Gastrocnemius medialis (tissue), 4 donors: ENCODE measurements at regions not wholly inside any gene's neighbourhood (a gene's known extent, or its start where the extent isn't known, plus 50 kb on each side); places are given as distances from the start of the nearest gene placed in this dataset.

Experiments used
- POLR2A ChIP-seq, 2 donors: fragments of 450-650 bp; IDR thresholded peaks; one replicate each; pipeline ENCODE4 v1.6.1; 2017; ENCODE audit warnings: antibody characterized with exemption in 2 of 2, mild to moderate bottlenecking in 2 of 2, moderate library complexity in 2 of 2
- TF ChIP-seq, protein P1 (sequence below), 5 experiments: fragments of 450-650 bp in 3 of 5; fragments of 200-600 bp in 2 of 5; sonication (generic) in 2 of 5; IDR thresholded peaks in 4 of 5; conservative IDR thresholded peaks in 1 of 5; 1 replicate in 4 of 5; 2 replicates in 1 of 5; pipeline ENCODE4 v1.5.1; 2016 to 2019; ENCODE audit warnings: antibody characterized with exemption in 5 of 5, mild to moderate bottlenecking in 3 of 5, moderate library complexity in 3 of 5

- TF ChIP-seq, protein P1, sequence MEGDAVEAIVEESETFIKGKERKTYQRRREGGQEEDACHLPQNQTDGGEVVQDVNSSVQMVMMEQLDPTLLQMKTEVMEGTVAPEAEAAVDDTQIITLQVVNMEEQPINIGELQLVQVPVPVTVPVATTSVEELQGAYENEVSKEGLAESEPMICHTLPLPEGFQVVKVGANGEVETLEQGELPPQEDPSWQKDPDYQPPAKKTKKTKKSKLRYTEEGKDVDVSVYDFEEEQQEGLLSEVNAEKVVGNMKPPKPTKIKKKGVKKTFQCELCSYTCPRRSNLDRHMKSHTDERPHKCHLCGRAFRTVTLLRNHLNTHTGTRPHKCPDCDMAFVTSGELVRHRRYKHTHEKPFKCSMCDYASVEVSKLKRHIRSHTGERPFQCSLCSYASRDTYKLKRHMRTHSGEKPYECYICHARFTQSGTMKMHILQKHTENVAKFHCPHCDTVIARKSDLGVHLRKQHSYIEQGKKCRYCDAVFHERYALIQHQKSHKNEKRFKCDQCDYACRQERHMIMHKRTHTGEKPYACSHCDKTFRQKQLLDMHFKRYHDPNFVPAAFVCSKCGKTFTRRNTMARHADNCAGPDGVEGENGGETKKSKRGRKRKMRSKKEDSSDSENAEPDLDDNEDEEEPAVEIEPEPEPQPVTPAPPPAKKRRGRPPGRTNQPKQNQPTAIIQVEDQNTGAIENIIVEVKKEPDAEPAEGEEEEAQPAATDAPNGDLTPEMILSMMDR (IDR thresholded peaks at IDR 0.05 in 4 of 5, conservative IDR thresholded peaks at IDR 0.05 in 1 of 5), result no peak
- TF ChIP-seq POLR2A (IDR thresholded peaks at IDR 0.05), result no peak
These were observed 379.3 kb upstream of the DCN start for GRCh38 chr12:91561958-91562325.
